Muscle layer of colon (tissue), 2 donors: ENCODE measurements at regions not wholly inside any gene's neighbourhood (a gene's known extent, or its start where the extent isn't known, plus 50 kb on each side); places are given as distances from the start of the nearest gene placed in this dataset.

Experiments used
- H3K27ac ChIP-seq: one replicate; pipeline ENCODE4 v1.7.0; 2013; ENCODE audit warnings: low read depth, mild to moderate bottlenecking, low read length, moderate library complexity
- H3K27me3 ChIP-seq, 2 donors: one replicate each; pipeline ENCODE4 v1.7.0; 2013; ENCODE audit warnings: low read length in 2 of 2, mild to moderate bottlenecking in 2 of 2; ENCODE audit not compliant: insufficient read depth in 2 of 2, control insufficient read depth in 1 of 2
- H3K36me3 ChIP-seq: one replicate; pipeline ENCODE4 v1.7.0; 2013; ENCODE audit warnings: mild to moderate bottlenecking, low read length; ENCODE audit not compliant: insufficient read depth
- H3K4me1 ChIP-seq: one replicate; pipeline ENCODE4 v1.7.0; 2013; ENCODE audit warnings: mild to moderate bottlenecking, low read length; ENCODE audit not compliant: insufficient read depth
- H3K4me3 ChIP-seq, 2 donors: one replicate each; pipeline ENCODE4 v1.7.0; 2013; ENCODE audit warnings: low read length in 2 of 2, low read depth in 1 of 2, mild to moderate bottlenecking in 1 of 2, moderate library complexity in 1 of 2
- H3K9ac ChIP-seq: one replicate; pipeline ENCODE4 v1.7.0; 2013; ENCODE audit warnings: low read length
- H3K9me3 ChIP-seq: one replicate; pipeline ENCODE4 v1.7.0; 2013; ENCODE audit warnings: mild to moderate bottlenecking, low read length
- donor health status: abdominal sarcoma.
- donor health status: Adenocarcinoma of cecum.

- Histone ChIP-seq H3K4me3 (no peak overlapping the region), H3K36me3 (no peaks in the 10 kb centered on the region), H3K27me3 (no peaks in the 10 kb centered on the region), H3K9ac (no peak overlapping the region), H3K27ac (no peak overlapping the region), H3K9me3 (no peaks in the 10 kb centered on the region), H3K4me1 (no peaks in the 10 kb centered on the region)
These were observed 290.2 kb downstream of the AKAIN1 start for GRCh38 chr18:4906856-4907255.

- Histone ChIP-seq H3K4me1 (no peaks in the 10 kb centered on the region), H3K27me3 (no peaks in the 10 kb centered on the region), H3K4me3 (no peak overlapping the region), H3K9me3 (no peaks in the 10 kb centered on the region), H3K9ac (no peak overlapping the region), H3K27ac (no peak overlapping the region), H3K36me3 (no peaks in the 10 kb centered on the region)
These were observed 308.6 kb downstream of the AKAIN1 start for GRCh38 chr18:4888251-4889040.

GRCh38 chr18:4878480-4878879 is 318.6 kb downstream of the AKAIN1 start:
- H3K9me3 ChIP-seq: no peaks in the 10 kb centered on the region
- no peaks in the 10 kb centered on the region for H3K27me3 ChIP-seq
- H3K27ac ChIP-seq: no peak overlapping the region
- H3K9ac ChIP-seq: no peak overlapping the region
- H3K4me3 ChIP-seq: no peak overlapping the region
- no peaks in the 10 kb centered on the region for H3K36me3 ChIP-seq
- no peaks in the 10 kb centered on the region for H3K4me1 ChIP-seq

- peaks cover 3% of the 10 kb centered on the region for H3K4me1 ChIP-seq
- no peak overlapping the region for H3K4me3 ChIP-seq
- H3K36me3 ChIP-seq: no peaks in the 10 kb centered on the region
- H3K9ac ChIP-seq: no peak overlapping the region
- no peaks in the 10 kb centered on the region for H3K27me3 ChIP-seq
- no peak overlapping the region for H3K27ac ChIP-seq
- peaks cover 6% of the 10 kb centered on the region for H3K9me3 ChIP-seq
These were observed 325.9 kb downstream of the AKAIN1 start for GRCh38 chr18:4871197-4871596.

- H3K9me3 ChIP-seq: peaks cover 6% of the 10 kb centered on the region
- H3K4me3 ChIP-seq: no peak overlapping the region
- H3K27ac ChIP-seq: no peak overlapping the region
- H3K36me3 ChIP-seq: no peaks in the 10 kb centered on the region
- H3K9ac ChIP-seq: no peak overlapping the region
- peaks cover 5% of the 10 kb centered on the region for H3K4me1 ChIP-seq
- no peaks in the 10 kb centered on the region for H3K27me3 ChIP-seq
These were observed 326.8 kb downstream of the AKAIN1 start for GRCh38 chr18:4870177-4870773.

GRCh38 chr18:4869155-4869554 is 327.9 kb downstream of the AKAIN1 start:
- peaks cover 6% of the 10 kb centered on the region for H3K9me3 ChIP-seq
- H3K4me1 ChIP-seq: peaks cover 5% of the 10 kb centered on the region
- no peaks in the 10 kb centered on the region for H3K36me3 ChIP-seq
- H3K27ac ChIP-seq: no peak overlapping the region
- H3K9ac ChIP-seq: no peak overlapping the region
- no peaks in the 10 kb centered on the region for H3K27me3 ChIP-seq
- no peak overlapping the region for H3K4me3 ChIP-seq

GRCh38 chr18:4858379-4859127 is 338.5 kb downstream of the AKAIN1 start:
- H3K36me3 ChIP-seq: no peaks in the 10 kb centered on the region
- H3K9ac ChIP-seq: no peak overlapping the region
- H3K27me3 ChIP-seq: no peaks in the 10 kb centered on the region
- no peaks in the 10 kb centered on the region for H3K9me3 ChIP-seq
- no peak overlapping the region for H3K27ac ChIP-seq
- no peaks in the 10 kb centered on the region for H3K4me1 ChIP-seq
- H3K4me3 ChIP-seq: no peak overlapping the region

- Histone ChIP-seq H3K4me3 (no peak overlapping the region), H3K9ac (no peak overlapping the region), H3K36me3 (no peaks in the 10 kb centered on the region), H3K27ac (no peak overlapping the region), H3K4me1 (no peaks in the 10 kb centered on the region), H3K9me3 (no peaks in the 10 kb centered on the region), H3K27me3 (no peaks in the 10 kb centered on the region)
These were observed 342.4 kb downstream of the AKAIN1 start for GRCh38 chr18:4854671-4855070.

GRCh38 chr18:4851301-4851976 is 345.6 kb downstream of the AKAIN1 start:
- H3K9ac ChIP-seq: no peak overlapping the region
- H3K9me3 ChIP-seq: no peaks in the 10 kb centered on the region
- H3K27me3 ChIP-seq: no peaks in the 10 kb centered on the region
- H3K36me3 ChIP-seq: no peaks in the 10 kb centered on the region
- no peak overlapping the region for H3K4me3 ChIP-seq
- no peak overlapping the region for H3K27ac ChIP-seq
- H3K4me1 ChIP-seq: no peaks in the 10 kb centered on the region

GRCh38 chr18:4847056-4847455 is 350.0 kb downstream of the AKAIN1 start:
- Histone ChIP-seq H3K9me3 (no peaks in the 10 kb centered on the region), H3K27ac (no peak overlapping the region), H3K4me3 (no peak overlapping the region), H3K9ac (no peak overlapping the region), H3K4me1 (peaks cover 11% of the 10 kb centered on the region), H3K27me3 (no peaks in the 10 kb centered on the region), H3K36me3 (no peaks in the 10 kb centered on the region)

GRCh38 chr18:4844320-4844719 is 352.7 kb downstream of the AKAIN1 start:
- H3K27me3 ChIP-seq: no peaks in the 10 kb centered on the region
- H3K9ac ChIP-seq: no peak overlapping the region
- peaks cover 16% of the 10 kb centered on the region for H3K4me1 ChIP-seq
- no peak overlapping the region for H3K27ac ChIP-seq
- no peaks in the 10 kb centered on the region for H3K9me3 ChIP-seq
- H3K4me3 ChIP-seq: no peak overlapping the region
- no peaks in the 10 kb centered on the region for H3K36me3 ChIP-seq
